ENCODE measurements at regions not wholly inside any gene's neighbourhood (a gene's known extent, or its start where the extent isn't known, plus 50 kb on each side); places are given as distances from the start of the nearest gene placed in this dataset.

DNA sequence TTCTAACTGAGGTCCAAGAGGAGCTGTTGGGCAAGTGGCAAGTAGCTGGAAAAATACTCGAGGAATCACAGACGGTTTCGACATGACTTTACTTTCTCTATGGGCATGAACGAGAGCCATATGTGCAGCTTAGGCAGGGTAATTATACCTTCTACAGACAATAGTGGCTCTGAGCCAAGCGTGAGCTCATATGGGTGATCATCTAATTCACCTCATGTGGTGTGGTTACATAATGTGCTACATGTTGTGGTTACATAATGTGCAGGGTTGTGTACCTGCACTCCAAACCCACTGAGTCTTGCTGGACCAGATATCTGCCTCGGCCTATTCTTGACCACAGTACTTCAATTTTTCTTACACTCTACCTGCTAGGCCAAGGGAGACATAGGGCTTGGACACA is 771.7 kb upstream of the EYS start:
- TF ChIP-seq, protein P1, sequence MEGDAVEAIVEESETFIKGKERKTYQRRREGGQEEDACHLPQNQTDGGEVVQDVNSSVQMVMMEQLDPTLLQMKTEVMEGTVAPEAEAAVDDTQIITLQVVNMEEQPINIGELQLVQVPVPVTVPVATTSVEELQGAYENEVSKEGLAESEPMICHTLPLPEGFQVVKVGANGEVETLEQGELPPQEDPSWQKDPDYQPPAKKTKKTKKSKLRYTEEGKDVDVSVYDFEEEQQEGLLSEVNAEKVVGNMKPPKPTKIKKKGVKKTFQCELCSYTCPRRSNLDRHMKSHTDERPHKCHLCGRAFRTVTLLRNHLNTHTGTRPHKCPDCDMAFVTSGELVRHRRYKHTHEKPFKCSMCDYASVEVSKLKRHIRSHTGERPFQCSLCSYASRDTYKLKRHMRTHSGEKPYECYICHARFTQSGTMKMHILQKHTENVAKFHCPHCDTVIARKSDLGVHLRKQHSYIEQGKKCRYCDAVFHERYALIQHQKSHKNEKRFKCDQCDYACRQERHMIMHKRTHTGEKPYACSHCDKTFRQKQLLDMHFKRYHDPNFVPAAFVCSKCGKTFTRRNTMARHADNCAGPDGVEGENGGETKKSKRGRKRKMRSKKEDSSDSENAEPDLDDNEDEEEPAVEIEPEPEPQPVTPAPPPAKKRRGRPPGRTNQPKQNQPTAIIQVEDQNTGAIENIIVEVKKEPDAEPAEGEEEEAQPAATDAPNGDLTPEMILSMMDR (IDR thresholded peaks at IDR 0.05; ENCODE audit: poor library complexity), result no peak
- TF ChIP-seq EZH2 (IDR thresholded peaks at IDR 0.05; ENCODE audit: borderline replicate concordance), result no peak
- TF ChIP-seq EZH2phosphoT487 (IDR thresholded peaks at IDR 0.05; ENCODE audit: low read depth, severe bottlenecking, unreplicated experiment), result no peak

All from hepatocyte (in vitro differentiated cells).